OCI-LY7 (cell line): ENCODE measurements at regions not wholly inside any gene's neighbourhood (a gene's known extent, or its start where the extent isn't known, plus 50 kb on each side); places are given as distances from the start of the nearest gene placed in this dataset.

Experiments
- CTCF ChIP-seq: fragments of 200-600 bp; sonication (generic); conservative IDR thresholded peaks from 2 replicates; pipeline ENCODE4 v1.5.1; 2014; ENCODE audit warnings: mild to moderate bottlenecking, antibody characterized with exemption, low read length, moderate library complexity, mixed read lengths
- EZH2phosphoT487 ChIP-seq: fragments of 200-600 bp; sonication (generic); IDR thresholded peaks from 2 replicates; pipeline ENCODE4 v1.6.1; 2018; ENCODE audit warnings: low read depth, borderline replicate concordance, mild to moderate bottlenecking, mixed run types, antibody characterized with exemption, low read length, moderate library complexity, mixed read lengths

GRCh38 chr6:138605958-138606357, 106.7 kb upstream of the NHSL1 start:
- TF ChIP-seq CTCF: no peak
- no peak for TF ChIP-seq EZH2phosphoT487
